NCI-H345 (cell line): ENCODE measurements at regions not wholly inside any gene's neighbourhood (a gene's known extent, or its start where the extent isn't known, plus 50 kb on each side); places are given as distances from the start of the nearest gene placed in this dataset.

Experiments
- DNase-seq: peaks from one replicate; lab custom pipeline; 2025; lab: John Stamatoyannopoulos, UW

GRCh38 chr18:64254399-64255093 lies 105.7 kb upstream of the LINC00305 start:
- DNase-seq: no peak

GRCh38 chr18:64253873-64254272 lies 105.0 kb upstream of the LINC00305 start:
- DNase-seq: no peak

- no peak for DNase-seq
These were observed 104.3 kb upstream of the LINC00305 start for GRCh38 chr18:64253222-64253621.

GRCh38 chr18:64248836-64249235 lies 99.9 kb upstream of the LINC00305 start:
- no peak for DNase-seq

GRCh38 chr18:64245126-64245861 lies 96.4 kb upstream of the LINC00305 start:
- no peak for DNase-seq

GRCh38 chr18:64244571-64244970 lies 95.7 kb upstream of the LINC00305 start:
- no peak for DNase-seq

GRCh38 chr18:64240316-64240715 lies 91.4 kb upstream of the LINC00305 start:
- no peak for DNase-seq

GRCh38 chr18:64238076-64238475 lies 89.2 kb upstream of the LINC00305 start:
- DNase-seq: no peak

- DNase-seq: no peak
These were observed 85.4 kb upstream of the LINC00305 start for GRCh38 chr18:64234321-64234720.

- no peak for DNase-seq
These were observed 85.0 kb upstream of the LINC00305 start for GRCh38 chr18:64233851-64234250.

GRCh38 chr18:64220941-64221340 lies 72.1 kb upstream of the LINC00305 start:
- no peak for DNase-seq

- peak; percentile 31 for DNase-seq
These were observed 70.6 kb upstream of the LINC00305 start for GRCh38 chr18:64219517-64219916.

GRCh38 chr18:64210401-64210949 lies 61.6 kb upstream of the LINC00305 start:
- no peak for DNase-seq

- DNase-seq: no peak
These were observed 59.6 kb upstream of the LINC00305 start for GRCh38 chr18:64208516-64208915.

- no peak for DNase-seq
These were observed 58.9 kb upstream of the LINC00305 start for GRCh38 chr18:64207820-64208219.

GRCh38 chr18:64203295-64203694 lies 54.4 kb upstream of the LINC00305 start:
- no peak for DNase-seq

- no peak for DNase-seq
These were observed 54.0 kb upstream of the LINC00305 start for GRCh38 chr18:64202863-64203262.

GRCh38 chr18:64202210-64202836 lies 53.4 kb upstream of the LINC00305 start:
- DNase-seq: peak; percentile 19

GRCh38 chr18:64201781-64202180 lies 52.9 kb upstream of the LINC00305 start:
- DNase-seq: no peak

- no peak for DNase-seq
These were observed 50.7 kb upstream of the LINC00305 start for GRCh38 chr18:64199581-64199980.
